ENCODE measurements at regions not wholly inside any gene's neighbourhood (a gene's known extent, or its start where the extent isn't known, plus 50 kb on each side); places are given as distances from the start of the nearest gene placed in this dataset.

- POLR2A ChIA-PET (ENCODE audit: unreplicated experiment), result no interaction called here
- H3K9me3 ChIP-seq (ENCODE audit: insufficient read depth, low read depth), result no peaks in the 10 kb centered on the region
- H3K4me3 ChIP-seq, result no peak overlapping the region
- H3K79me2 ChIP-seq (ENCODE audit: low read depth), result no peaks in the 10 kb centered on the region
- no peak overlapping the region for H3K4me2 ChIP-seq
- H3K27me3 ChIP-seq (ENCODE audit: insufficient read depth, low read depth), result no peaks in the 10 kb centered on the region
- no peak overlapping the region for H3K27ac ChIP-seq
- H4K20me1 ChIP-seq (ENCODE audit: insufficient read depth), result no peaks in the 10 kb centered on the region
- no peak overlapping the region for H2AFZ ChIP-seq
- TF ChIP-seq CTCF (conservative IDR thresholded peaks at IDR 0.05), result no peak
- CTCF ChIA-PET, result no interaction called here
- H3F3A ChIP-seq (ENCODE audit: insufficient read depth, low read depth), result no peaks in the 10 kb centered on the region
- no peaks in the 10 kb centered on the region for H3K36me3 ChIP-seq (ENCODE audit: low read depth)
- H3K4me1 ChIP-seq (replicated peaks; ENCODE audit: insufficient read depth), result no peaks in the 10 kb centered on the region
- intact Hi-C loops (cut with micrococcal nuclease; ENCODE audit: unreplicated experiment), result no loop called here
- peak in 1 of 2 experiments; percentile 30 for DNase-seq
- BruUV-seq (replicated peaks), result no TSS peak
- H3K9me2 ChIP-seq (ENCODE audit: insufficient read depth), result no peaks in the 10 kb centered on the region; the same call in 1 of the 2 replicates
Measured at GRCh38 chr1:112219267-112219666, 176.7 kb upstream of the CTTNBP2NL start.

- H3K27me3 ChIP-seq (ENCODE audit: insufficient read depth, low read depth), result peaks cover 42% of the 10 kb centered on the region
- ChIA-PET POLR2A (ENCODE audit: unreplicated experiment) (no interaction called here), CTCF (no interaction called here)
- DNase-seq, result no peak
- no peak for TF ChIP-seq CTCF (conservative IDR thresholded peaks at IDR 0.05)
- no peaks in the 10 kb centered on the region for H3F3A ChIP-seq (ENCODE audit: insufficient read depth, low read depth)
- H3K4me1 ChIP-seq (replicated peaks; ENCODE audit: insufficient read depth), result no peaks in the 10 kb centered on the region
- H3K27ac ChIP-seq, result no peak overlapping the region
- no peaks in the 10 kb centered on the region for H3K79me2 ChIP-seq (ENCODE audit: low read depth)
- H2AFZ ChIP-seq, result no peak overlapping the region
- H3K9me3 ChIP-seq (ENCODE audit: insufficient read depth, low read depth), result no peaks in the 10 kb centered on the region
- no peak overlapping the region for H3K4me2 ChIP-seq
- no peak overlapping the region for H3K4me3 ChIP-seq
- no peaks in the 10 kb centered on the region for H3K9me2 ChIP-seq (ENCODE audit: insufficient read depth)
- H4K20me1 ChIP-seq (ENCODE audit: insufficient read depth), result no peaks in the 10 kb centered on the region
- H3K36me3 ChIP-seq (ENCODE audit: low read depth), result no peaks in the 10 kb centered on the region
- intact Hi-C loops (cut with micrococcal nuclease; ENCODE audit: unreplicated experiment), result no loop called here
- BruUV-seq (replicated peaks), result no TSS peak
Measured at GRCh38 chr1:112230232-112230631, 165.8 kb upstream of the CTTNBP2NL start.

- CTCF ChIA-PET, result no interaction called here
- Histone ChIP-seq H3K36me3 (ENCODE audit: low read depth) (no peaks in the 10 kb centered on the region), H3K4me1 (replicated peaks; ENCODE audit: insufficient read depth) (no peaks in the 10 kb centered on the region), H2AFZ (no peak overlapping the region), H3K4me2 (no peak overlapping the region), H3K27ac (no peak overlapping the region), H3K27me3 (ENCODE audit: insufficient read depth, low read depth) (peaks cover 42% of the 10 kb centered on the region), H3K79me2 (ENCODE audit: low read depth) (no peaks in the 10 kb centered on the region), H3K4me3 (no peak overlapping the region), H3K9me2 (ENCODE audit: insufficient read depth) (no peaks in the 10 kb centered on the region), H3F3A (ENCODE audit: insufficient read depth, low read depth) (no peaks in the 10 kb centered on the region), H4K20me1 (ENCODE audit: insufficient read depth) (no peaks in the 10 kb centered on the region), H3K9me3 (ENCODE audit: insufficient read depth, low read depth) (no peaks in the 10 kb centered on the region)
- no peak for TF ChIP-seq EZH2 (IDR thresholded peaks at IDR 0.05; ENCODE audit: low read depth)
- no peak for TF ChIP-seq CTCF (conservative IDR thresholded peaks at IDR 0.05)
- POLR2A ChIA-PET (ENCODE audit: unreplicated experiment), result no interaction called here
- no TSS peak for BruUV-seq (replicated peaks)
- no peak for DNase-seq
- intact Hi-C loops (cut with micrococcal nuclease; ENCODE audit: unreplicated experiment), result no loop called here
Measured at GRCh38 chr1:112231331-112231730, 164.7 kb upstream of the CTTNBP2NL start.
